ENCODE measurements at regions not wholly inside any gene's neighbourhood (a gene's known extent, or its start where the extent isn't known, plus 50 kb on each side); places are given as distances from the start of the nearest gene placed in this dataset.
"Not testable (repeated sequence)": the region's sequence is repeated elsewhere in the genome, so short reads cannot be mapped to it uniquely, and the experiment has no call there.

GRCh38 chr16:79379095-79379494 lies 221.4 kb downstream of the MAF start:
- TF ChIP-seq, protein P1, sequence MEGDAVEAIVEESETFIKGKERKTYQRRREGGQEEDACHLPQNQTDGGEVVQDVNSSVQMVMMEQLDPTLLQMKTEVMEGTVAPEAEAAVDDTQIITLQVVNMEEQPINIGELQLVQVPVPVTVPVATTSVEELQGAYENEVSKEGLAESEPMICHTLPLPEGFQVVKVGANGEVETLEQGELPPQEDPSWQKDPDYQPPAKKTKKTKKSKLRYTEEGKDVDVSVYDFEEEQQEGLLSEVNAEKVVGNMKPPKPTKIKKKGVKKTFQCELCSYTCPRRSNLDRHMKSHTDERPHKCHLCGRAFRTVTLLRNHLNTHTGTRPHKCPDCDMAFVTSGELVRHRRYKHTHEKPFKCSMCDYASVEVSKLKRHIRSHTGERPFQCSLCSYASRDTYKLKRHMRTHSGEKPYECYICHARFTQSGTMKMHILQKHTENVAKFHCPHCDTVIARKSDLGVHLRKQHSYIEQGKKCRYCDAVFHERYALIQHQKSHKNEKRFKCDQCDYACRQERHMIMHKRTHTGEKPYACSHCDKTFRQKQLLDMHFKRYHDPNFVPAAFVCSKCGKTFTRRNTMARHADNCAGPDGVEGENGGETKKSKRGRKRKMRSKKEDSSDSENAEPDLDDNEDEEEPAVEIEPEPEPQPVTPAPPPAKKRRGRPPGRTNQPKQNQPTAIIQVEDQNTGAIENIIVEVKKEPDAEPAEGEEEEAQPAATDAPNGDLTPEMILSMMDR (IDR thresholded peaks at IDR 0.05; ENCODE audit: partially characterized antibody, unreplicated experiment) = no peak
- no peak for DNase-seq
- H3K27ac Mint-ChIP-seq (ENCODE audit: unreplicated experiment) = no peak overlapping the region
- H3K4me1 Mint-ChIP-seq (ENCODE audit: low read depth, unreplicated experiment) = no peaks in the 10 kb centered on the region
- H3K4me3 Mint-ChIP-seq (ENCODE audit: unreplicated experiment) = no peak overlapping the region
- peaks cover 5% of the 10 kb centered on the region for H3K36me3 Mint-ChIP-seq (ENCODE audit: unreplicated experiment)
- no peaks in the 10 kb centered on the region for H3K27me3 Mint-ChIP-seq (ENCODE audit: unreplicated experiment)
- H3K9me3 Mint-ChIP-seq (ENCODE audit: unreplicated experiment) = no peaks in the 10 kb centered on the region

DNA sequence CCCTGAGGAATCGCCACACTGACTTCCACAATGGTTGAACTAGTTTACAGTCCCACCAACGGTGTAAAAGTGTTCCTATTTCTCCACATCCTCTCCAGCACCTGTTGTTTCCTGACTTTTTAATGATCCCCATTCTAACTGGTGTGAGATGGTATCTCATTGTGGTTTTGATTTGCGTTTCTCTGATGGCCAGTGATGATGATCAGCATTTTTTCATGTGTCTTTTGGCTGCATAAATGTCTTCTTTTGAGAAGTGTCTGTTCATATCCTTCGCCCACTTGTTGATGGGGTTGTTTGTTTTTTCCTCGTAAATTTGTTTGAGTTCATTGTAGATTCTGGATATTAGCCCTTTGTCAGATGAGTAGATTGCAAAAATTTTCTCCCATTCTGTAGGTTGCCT lies 223.5 kb downstream of the MAF start:
- H3K9me3 Mint-ChIP-seq (ENCODE audit: unreplicated experiment); DNase-seq; H3K36me3 Mint-ChIP-seq (ENCODE audit: unreplicated experiment); H3K4me1 Mint-ChIP-seq (ENCODE audit: low read depth, unreplicated experiment); H3K4me3 Mint-ChIP-seq (ENCODE audit: unreplicated experiment); H3K27ac Mint-ChIP-seq (ENCODE audit: unreplicated experiment); H3K27me3 Mint-ChIP-seq (ENCODE audit: unreplicated experiment): not testable (repeated sequence)

DNA sequence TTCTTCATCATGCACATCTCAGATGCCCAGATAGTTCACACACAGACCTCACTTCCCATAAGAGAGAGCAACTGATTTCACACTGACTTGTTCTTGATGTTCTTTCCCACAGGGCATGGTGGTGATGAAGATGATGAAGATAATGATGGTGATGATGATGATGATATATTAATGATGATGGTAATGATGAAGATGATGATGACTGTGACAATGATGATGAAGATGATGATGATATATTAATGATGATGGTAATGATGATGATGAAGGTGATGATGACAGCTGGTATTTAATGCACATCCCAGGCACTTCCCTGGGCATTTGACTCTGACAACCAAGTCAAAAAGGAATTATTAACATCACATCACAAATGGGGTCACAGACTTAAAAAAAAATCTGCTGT lies 225.2 kb downstream of the MAF start:
- Mint-ChIP-seq H3K9me3 (ENCODE audit: unreplicated experiment) (no peaks in the 10 kb centered on the region), H3K27ac (ENCODE audit: unreplicated experiment) (no peak overlapping the region), H3K36me3 (ENCODE audit: unreplicated experiment) (peaks cover 5% of the 10 kb centered on the region), H3K27me3 (ENCODE audit: unreplicated experiment) (no peaks in the 10 kb centered on the region), H3K4me3 (ENCODE audit: unreplicated experiment) (no peak overlapping the region), H3K4me1 (ENCODE audit: low read depth, unreplicated experiment) (no peaks in the 10 kb centered on the region)
- DNase-seq = no peak
- TF ChIP-seq, protein P1 (IDR thresholded peaks at IDR 0.05; ENCODE audit: partially characterized antibody, unreplicated experiment) = no peak

DNA sequence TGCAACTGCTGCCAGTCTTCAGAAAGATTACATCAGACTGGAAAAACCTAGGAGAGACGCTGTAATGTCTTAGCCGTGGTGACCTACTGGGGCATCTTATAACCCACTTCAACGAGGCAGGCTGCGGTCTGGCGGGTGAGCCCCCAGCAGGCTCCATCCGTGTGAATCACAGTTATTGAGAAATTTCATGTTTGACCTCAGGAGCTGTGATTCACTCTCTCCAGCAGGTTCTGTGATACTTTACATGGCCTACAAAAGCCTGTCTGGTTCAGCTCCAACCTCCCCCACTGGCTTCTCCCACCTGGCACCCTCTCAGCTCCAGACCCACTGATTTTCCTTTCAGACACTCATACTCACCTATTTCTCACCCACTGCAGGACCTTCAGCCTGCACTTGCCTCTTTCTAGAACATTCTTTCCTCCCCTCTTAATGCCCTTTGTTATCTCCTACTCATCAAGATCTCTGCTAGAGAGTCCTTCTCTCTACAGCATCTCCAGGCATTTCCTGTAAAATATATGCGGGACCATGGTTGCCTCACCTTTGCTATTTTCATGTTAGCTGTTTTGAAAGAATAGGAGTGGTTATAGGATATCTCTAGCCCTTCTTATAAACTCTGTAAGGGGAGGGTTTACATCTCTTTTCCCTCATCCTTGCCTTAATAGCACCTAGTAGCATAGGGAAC lies 227.9 kb downstream of the MAF start:
- H3K4me3 Mint-ChIP-seq (ENCODE audit: unreplicated experiment) = no peak overlapping the region
- no peak overlapping the region for H3K27ac Mint-ChIP-seq (ENCODE audit: unreplicated experiment)
- no peaks in the 10 kb centered on the region for H3K4me1 Mint-ChIP-seq (ENCODE audit: low read depth, unreplicated experiment)
- DNase-seq = no peak
- TF ChIP-seq, protein P1 (IDR thresholded peaks at IDR 0.05; ENCODE audit: partially characterized antibody, unreplicated experiment) = no peak
- no peaks in the 10 kb centered on the region for H3K36me3 Mint-ChIP-seq (ENCODE audit: unreplicated experiment)
- no peaks in the 10 kb centered on the region for H3K9me3 Mint-ChIP-seq (ENCODE audit: unreplicated experiment)
- H3K27me3 Mint-ChIP-seq (ENCODE audit: unreplicated experiment) = no peaks in the 10 kb centered on the region

DNA sequence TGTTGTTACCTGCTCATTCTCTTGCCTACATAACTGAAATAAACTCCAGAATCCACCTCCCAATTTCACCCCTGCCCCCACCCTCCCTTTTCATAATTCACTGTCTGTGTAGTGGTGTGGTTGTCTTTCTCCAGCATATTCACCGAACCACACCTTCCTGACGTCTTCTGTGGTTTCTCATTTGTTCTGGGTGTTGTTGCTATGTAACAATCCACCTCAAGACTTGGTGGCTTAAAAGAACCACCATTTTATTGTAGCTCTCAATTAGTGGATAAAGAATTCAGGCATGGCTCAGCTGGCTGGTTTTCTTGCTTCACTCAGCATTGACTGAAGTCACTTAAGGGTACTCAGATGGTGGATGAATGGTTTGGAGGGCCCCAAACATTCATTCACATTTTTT lies 229.8 kb downstream of the MAF start:
- H3K4me3 Mint-ChIP-seq (ENCODE audit: unreplicated experiment) = no peak overlapping the region
- no peaks in the 10 kb centered on the region for H3K27me3 Mint-ChIP-seq (ENCODE audit: unreplicated experiment)
- no peaks in the 10 kb centered on the region for H3K9me3 Mint-ChIP-seq (ENCODE audit: unreplicated experiment)
- TF ChIP-seq, protein P1 (IDR thresholded peaks at IDR 0.05; ENCODE audit: partially characterized antibody, unreplicated experiment) = no peak
- no peaks in the 10 kb centered on the region for H3K36me3 Mint-ChIP-seq (ENCODE audit: unreplicated experiment)
- no peak overlapping the region for H3K27ac Mint-ChIP-seq (ENCODE audit: unreplicated experiment)
- H3K4me1 Mint-ChIP-seq (ENCODE audit: low read depth, unreplicated experiment) = no peaks in the 10 kb centered on the region
- no peak for DNase-seq

Measured in glutamatergic neuron (in vitro differentiated cells).